HG03196 (cell line): ENCODE measurements at regions not wholly inside any gene's neighbourhood (a gene's known extent, or its start where the extent isn't known, plus 50 kb on each side); places are given as distances from the start of the nearest gene placed in this dataset.
"Not testable (repeated sequence)": the region's sequence is repeated elsewhere in the genome, so short reads cannot be mapped to it uniquely, and the experiment has no call there.

Experiments
- ATAC-seq: cut with Tn5 transposase; IDR thresholded peaks from one replicate; pipeline ENCODE4 v1.9.1; 2021; ENCODE audit not compliant: unreplicated experiment

- ATAC-seq = no peak
Measured at GRCh38 chr5:156169495-156169894, 157.5 kb upstream of the SGCD start.

- ATAC-seq = no peak
Measured at GRCh38 chr5:156170351-156170961, 156.5 kb upstream of the SGCD start.

- no peak for ATAC-seq
Measured at GRCh38 chr5:156174225-156174624, 152.7 kb upstream of the SGCD start.

- ATAC-seq = no peak
Measured at GRCh38 chr5:156178117-156178516, 148.8 kb upstream of the SGCD start.

GRCh38 chr5:156181656-156182055 is 145.3 kb upstream of the SGCD start:
- no peak for ATAC-seq

DNA sequence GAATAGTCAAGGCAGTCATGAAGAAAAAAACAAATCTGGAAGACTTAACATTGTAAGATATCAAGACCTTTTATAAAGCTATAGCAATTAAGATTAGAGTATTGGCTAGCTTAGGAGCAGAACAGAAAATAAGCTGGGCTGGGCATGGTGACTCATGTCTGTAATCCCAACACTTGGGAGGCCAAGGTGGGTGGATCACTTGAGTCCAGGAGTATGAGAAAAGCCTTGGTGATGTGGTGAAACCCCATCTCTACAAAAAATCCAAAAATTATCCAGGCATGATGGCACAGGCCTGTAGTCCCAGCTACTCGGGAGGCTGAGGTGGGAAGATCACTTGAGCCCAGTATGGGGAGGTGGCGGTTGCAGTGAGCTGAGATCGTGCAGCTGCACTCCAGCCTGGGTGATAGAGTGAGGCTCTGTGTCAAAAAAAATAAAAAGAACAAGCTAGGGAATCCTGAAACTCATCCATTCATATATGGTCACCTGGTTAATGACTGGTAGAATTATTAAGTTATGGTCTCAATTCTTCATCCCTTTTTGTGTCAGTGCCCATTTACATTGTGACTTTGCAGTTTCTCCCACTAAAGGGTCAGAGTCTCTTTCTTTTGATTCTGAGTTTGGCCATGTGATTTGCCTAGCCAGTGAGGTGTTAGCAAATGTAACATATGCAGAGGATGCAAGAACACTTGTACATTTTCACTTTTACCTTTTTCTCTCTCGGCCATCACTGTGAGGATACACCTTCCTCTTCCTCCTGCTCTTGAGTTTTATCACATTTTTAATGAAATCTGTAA is 144.6 kb upstream of the SGCD start:
- no peak for ATAC-seq

DNA sequence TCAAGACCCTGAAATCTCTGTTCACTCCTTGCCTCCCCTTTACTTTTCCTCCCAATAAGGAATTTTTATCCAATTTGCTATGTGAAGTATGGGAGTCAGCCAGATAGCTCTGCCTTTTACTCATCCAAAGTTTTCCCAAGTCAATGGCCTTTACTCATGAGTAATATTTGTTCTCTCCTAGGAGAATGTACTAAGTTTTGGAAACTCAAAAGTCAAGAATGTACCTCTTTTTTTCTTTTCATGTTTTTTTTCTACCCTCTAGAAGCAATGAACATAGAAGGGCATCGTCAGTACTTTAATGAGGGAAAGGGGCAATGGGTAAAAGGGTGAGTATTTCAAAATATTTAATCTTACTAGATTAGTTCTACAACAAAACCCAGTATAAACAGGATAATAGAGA is 140.2 kb upstream of the SGCD start:
- ATAC-seq = no peak

DNA sequence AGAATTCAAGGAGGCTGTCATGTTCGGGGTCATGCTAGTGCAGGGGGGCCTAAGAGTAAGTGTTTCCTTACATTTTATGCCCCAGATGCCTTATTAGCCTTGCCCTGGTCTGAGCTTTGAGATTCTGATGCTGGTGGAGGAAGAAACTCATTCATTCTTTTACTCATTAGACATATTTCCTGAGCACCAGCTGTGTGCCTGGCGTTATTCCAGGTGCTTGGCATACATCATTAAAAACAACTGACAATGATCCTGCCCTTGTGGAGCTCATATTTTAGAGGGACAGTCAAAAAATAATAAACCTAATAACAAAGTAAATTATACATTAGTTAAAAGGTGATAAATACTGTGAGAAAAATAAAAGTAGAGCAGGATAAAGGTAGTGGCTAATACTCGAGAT is 138.9 kb upstream of the SGCD start:
- no peak for ATAC-seq

DNA sequence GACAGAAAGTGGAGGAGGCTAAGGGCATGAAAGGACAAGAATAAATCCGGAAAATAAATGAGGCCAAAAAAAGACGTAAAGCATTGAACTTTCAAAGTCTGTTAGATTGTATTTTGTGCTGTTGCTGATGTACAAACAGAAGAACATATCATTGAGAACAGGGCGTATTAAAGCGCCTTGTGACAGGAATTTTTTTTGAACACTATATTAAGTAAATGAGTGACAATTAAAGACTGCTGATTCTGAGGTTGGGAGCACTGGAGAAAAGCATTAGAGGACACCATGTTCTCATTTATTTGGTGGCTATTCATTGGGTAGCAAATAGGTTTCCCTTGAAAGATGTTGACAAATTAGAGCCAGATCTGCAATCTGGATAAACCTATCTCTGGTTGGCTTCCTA is 137.3 kb upstream of the SGCD start:
- no peak for ATAC-seq

DNA sequence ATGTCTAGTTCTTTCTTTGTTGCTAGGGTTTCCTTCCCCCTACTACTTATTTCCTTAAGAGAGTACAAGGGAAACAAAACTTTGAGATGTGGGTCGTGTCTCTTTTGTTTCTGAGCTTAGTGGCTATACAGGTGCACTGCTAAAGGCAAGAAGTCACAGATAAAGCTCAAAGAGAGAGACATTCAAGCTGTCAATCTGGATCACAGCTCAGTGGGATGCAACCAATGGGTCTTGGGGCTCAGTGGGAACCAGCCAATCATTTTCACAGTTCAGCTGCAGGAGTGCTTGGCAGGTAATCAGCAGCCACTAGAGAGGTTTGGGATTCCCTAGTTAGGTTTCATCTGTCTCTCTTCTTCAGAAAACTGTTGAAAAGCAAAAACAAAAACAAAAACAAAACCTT is 135.4 kb upstream of the SGCD start:
- no peak for ATAC-seq

- ATAC-seq = no peak
Measured at GRCh38 chr5:156197042-156197635, 129.8 kb upstream of the SGCD start.

DNA sequence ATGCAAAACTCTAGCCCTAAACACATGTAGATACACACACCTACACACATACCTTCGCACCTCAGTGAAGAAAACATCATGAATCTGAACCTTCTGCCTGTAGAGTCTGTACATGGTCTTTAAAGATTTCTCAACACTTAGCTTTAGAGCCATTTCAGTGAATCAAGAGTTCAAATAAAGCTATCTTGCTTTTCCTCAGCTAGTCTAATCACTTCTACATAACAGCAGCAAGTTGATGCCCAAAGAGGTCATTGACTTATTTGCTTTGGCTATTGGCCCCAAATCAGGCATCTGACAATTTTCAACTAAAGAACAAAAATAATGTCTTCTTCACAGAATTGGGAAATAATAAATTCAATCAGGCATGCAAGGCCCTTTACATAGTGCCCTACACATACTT is 127.9 kb upstream of the SGCD start:
- ATAC-seq = no peak

GRCh38 chr5:156200938-156201787 is 125.8 kb upstream of the SGCD start:
- ATAC-seq = no peak

GRCh38 chr5:156201788-156202403 is 125.1 kb upstream of the SGCD start:
- ATAC-seq = no peak

- ATAC-seq = no peak
Measured at GRCh38 chr5:156208271-156208670, 118.7 kb upstream of the SGCD start.

GRCh38 chr5:156218367-156219158 is 108.4 kb upstream of the SGCD start:
- ATAC-seq = no peak

- ATAC-seq = no peak
Measured at GRCh38 chr5:156219483-156220005, 107.4 kb upstream of the SGCD start.

DNA sequence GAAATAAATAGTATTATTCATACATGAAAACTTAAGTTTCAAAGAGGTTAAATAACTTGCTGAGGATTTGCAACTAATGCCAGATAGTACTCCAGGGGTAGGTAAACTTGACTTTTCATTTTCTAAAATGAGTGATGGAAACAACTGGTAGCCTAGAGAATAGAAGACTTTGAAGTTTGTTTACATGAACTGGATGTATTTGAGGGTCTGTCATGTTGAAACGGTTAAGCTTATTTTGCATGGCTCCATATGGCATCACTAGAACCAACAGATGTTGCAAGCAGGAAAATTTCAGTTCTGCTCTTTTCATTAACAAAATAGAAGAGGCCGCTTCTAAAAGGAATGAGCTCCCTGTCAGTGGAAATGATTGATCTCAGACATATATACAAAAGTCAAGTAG is 105.1 kb upstream of the SGCD start:
- no peak for ATAC-seq

DNA sequence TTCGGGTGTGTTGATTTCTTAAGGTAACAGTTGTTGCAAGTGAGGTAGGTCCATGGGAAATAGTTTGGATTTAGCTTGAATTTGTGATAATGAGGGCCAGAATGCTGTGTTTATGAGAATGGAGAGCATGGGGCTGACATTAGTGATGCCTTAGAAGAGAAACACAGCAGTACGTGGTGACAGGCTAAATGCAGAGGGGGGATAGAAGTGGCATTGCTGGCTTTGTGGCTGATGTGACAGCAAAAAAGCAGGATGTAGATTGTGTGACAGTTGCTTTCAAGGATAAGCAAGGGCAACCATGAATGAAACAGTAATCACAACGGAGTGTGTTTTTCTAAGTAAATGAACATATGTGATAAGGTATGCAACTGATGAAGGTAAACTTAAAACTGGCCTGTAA is 103.4 kb upstream of the SGCD start:
- no peak for ATAC-seq

GRCh38 chr5:156226485-156226884 is 100.5 kb upstream of the SGCD start:
- not testable (repeated sequence) for ATAC-seq
